Activated CD4-positive, alpha-beta T cell treated with anti-CD3 and anti-CD28 coated beads for 48 hours (primary cell): ENCODE measurements at regions not wholly inside any gene's neighbourhood (a gene's known extent, or its start where the extent isn't known, plus 50 kb on each side); places are given as distances from the start of the nearest gene placed in this dataset.

Source experiments
- DNase-seq: peaks from one replicate; pipeline ENCODE4 v3.0.0-alpha.2; 2020

DNA sequence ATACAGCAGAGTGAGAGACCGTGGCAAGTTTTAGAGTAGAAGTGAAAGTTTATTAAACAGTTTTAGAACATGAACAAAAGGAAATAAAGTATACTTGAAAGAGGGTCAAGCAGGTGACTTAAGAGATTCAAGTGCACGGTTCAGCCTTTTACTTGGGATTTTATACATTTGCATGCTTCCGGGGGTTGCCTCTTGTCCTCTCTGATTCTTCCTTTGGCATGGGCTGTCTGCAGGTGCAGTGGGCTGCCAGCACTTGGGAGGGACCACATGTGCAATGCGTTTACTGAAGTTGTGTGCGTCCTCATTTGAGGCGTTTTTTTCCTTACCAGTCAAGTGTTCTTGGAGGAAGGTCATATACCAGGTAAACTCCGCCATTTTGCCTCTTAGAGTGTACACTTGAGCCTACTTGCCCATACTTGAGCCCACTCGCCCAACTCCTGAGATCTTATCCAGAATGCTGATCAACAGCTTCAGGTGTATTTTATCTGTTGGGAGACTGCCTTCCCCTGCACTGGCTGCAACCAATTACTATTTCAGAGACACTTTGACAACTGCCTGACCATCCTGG, 195.2 kb downstream of the IRX5 start:
- no peak for DNase-seq

DNA sequence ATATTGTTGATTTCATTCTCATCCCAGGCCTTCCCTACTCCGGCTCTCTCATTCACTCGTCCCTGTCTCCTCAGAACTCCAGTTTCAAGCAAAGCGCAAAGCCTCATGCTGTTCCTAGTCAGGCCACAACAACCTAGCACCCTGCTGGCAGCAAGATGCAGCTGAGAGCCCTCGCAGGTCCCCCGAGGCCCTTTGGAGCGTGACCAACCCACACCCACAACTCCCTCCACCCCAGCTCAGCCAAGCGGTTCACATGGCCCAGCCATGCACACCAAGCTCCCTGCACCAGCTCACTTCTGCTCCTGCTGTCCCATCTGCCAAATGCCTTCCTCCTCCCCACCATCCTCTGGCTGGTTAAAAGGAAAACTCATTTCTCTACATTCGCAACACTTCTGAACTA, 195.8 kb downstream of the IRX5 start:
- DNase-seq, result no peak

DNA sequence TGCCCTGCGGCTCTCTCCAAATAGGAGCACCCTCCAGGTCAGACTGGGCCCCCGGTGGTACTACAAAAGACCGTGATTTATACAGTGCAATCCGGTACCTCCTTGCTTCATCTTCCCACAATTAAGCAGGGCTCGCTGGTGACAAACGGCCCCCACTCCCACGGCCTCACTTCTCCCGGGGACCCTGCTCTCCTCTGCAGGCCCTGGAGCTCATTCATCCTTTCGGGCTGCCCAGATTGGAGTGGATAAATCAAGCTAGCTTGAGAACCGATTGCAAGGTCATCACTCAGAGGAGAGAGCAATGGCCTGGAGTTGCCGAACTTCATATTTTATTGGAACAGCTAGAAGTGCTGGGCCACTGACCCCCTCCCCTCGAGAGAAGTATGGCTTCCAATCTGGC, 193.5 kb upstream of the IRX6 start:
- no peak for DNase-seq

DNA sequence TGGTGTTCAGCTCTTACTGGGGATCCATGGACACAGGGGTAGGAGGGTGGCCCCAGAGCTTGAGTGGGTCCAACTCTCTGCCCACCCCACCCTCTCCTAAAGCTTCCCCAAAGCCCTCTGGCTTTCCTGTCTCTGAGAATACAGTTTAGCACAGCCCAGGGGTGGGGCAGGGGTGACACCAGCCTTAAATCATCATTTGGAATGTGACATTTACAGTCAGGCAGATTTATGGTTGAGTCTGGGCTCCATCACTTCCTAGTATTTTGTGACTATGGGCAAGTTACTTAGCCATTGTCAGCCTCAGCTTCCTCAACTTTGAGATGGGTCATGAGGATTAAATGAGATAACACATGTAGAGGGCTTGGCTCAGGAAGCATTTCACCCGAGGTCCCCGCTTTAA, 193.1 kb upstream of the IRX6 start:
- DNase-seq, result no peak

DNA sequence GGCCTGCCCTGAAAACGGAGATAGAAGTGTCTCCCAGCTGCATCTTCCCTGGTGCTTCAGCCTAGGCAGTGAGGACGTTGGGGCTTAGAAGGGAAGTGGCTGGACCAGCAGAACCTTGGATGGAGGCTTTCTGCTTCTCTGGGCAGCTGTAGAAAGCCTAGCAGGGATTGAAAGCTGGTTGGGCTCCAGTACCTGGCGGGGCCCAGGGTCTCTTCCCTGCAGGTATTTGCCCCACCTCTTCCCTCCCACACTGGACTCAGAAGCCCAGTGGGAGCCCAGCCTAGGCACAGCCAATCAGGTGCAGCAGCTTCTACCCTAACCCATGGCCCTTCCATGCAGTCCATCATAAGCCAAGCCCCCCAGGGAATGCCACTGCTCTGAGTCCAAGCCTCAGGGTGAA, 190.3 kb upstream of the IRX6 start:
- no peak for DNase-seq

DNA sequence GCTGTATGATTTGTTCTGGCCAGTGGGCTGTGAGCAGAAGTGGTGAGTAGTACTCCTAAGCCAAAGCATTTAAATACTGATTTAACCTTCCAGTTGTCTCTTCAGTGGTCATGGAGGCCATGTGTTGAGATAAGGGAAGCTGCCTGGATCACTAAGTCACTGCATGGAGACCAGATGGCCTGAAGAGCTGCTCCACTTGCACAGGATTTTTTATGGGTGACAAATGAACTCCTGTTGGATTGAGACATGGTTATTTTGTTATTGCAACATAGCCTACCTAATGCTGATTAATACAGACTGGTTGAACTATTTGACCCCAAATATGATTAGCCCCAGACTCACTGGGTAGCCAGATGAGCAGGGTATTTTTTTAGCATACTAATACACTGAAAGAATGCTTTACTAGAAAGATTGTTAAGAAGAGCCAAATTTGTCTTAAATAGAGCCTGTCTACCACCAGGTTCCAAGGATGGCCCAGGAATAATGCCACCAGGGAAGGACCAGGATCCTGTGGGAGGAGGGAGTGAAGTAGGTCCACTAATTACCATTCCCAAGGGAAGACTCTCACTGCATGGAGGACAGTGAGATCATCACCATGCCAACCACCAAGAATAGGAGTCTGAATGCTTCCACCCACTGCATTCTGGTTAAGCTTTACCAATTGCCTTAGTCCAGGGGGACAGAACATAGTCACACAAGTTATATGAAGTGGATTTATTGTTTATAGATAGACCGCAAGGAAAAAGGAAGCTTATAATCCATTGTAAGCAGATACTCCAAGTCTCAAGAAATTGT, 187.4 kb upstream of the IRX6 start:
- DNase-seq, result no peak

DNA sequence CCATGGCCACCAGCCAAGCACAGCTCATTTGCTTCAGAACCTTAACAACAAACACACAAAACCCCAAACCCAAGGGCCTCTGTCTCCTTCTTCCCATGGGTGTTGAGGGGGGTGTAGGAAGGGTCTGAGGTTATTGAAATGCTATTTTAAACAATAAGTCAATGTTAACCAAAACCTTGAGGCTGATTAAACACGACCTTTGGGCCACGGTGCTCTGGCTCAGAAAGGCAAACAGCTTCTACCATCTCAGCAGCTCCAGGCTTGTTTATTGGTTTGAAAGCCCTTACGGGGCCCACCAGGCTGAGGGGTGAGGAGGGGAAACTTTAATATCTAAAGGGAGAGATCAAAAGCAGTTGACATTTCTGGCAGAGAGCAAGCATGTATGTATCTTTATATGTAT, 185.7 kb upstream of the IRX6 start:
- no peak for DNase-seq

DNA sequence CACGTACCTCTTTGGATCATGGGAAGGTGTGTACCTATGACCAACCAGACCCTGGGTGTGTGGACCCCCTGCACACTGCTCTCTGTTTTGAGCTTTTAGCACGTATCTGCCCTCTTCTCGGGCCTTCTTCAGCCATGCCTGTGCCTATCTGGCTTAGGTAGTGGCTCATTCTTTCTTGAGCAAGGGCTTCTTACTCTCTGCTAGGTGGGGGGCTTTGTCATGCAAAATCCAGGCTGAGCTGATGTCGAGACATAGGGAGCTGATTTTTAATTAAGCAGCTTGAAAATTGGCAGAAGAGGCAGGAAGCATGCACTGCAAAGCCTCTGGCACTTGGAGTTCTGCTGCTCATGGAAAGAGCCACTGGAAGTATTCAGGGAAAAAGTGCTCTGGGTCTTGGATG, 181.6 kb upstream of the IRX6 start:
- no peak for DNase-seq

DNA sequence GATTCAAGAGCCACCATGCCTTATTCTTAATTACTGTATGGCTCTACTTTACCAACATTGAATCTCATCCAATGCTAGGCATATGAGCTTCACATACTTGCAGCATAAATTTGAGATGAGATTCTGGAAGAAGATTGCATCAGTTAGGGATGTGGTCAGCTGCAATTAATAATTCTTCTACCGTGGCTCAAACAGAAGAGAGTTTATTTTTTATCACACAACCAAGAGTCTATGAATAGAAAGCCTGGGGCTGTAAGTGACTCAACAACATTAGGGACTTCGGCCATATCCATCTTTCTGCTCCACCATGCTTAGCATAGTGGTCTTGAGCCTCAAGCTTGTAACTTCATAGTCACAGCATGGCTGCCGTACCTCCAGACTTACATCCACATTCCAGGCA, 179.4 kb upstream of the IRX6 start:
- no peak for DNase-seq

DNA sequence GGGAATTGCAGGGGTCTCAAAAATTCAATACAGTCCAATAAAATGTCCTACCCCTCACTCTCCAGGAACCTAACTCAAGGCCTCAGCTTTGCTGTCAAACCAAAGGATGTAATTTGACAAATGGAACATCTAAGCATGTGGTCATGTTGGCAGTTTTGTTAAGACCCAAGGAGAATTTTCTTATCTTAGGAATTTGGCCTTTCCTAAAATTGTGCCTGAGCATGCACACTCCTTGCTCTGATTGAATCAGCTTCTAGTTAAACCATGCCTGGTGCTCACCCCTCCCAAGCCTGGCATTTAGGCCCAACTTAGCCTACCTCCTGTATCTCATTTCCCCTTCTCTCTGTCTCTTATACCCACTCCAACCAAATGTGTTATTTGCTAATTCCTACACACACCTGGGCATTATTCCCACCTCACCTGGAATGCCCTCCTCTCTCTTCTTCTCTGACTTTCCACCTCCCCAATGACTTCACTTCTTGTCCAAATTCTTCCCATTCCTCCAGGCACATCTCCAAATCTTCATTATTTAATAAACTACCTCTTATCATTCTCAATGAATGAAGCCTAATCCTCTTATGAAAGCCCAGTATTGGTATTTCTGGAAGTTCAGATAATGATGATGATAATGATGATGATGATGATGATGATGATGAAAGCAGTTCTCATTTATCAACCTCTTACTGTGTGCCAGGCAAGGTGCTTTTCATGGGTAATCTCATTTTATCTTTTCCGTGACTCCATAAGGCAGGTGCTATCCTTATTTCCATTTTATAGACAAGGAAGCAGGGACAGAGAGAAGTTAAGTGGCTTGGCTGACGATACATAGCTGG, 178.0 kb upstream of the IRX6 start:
- DNase-seq, result no peak

DNA sequence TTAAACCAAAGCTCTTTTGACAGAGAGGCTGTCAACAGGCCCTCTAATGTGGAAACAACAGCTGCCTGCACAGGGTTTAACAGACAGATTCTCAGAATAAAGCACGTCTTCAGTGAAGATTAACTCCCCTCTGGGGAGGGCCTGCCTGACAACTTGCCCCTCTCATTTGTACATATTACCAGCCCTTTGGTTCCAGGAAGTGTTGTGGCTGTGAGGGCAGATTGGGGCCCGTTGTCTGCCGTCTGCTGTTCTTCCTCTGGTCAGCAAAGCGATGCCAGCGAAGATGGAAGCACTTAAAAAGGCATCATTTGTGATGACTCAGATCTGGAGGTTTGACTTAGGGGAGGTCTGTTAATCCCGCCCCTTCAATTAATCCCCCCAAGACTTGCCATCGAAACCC, 177.0 kb upstream of the IRX6 start:
- no peak for DNase-seq

DNA sequence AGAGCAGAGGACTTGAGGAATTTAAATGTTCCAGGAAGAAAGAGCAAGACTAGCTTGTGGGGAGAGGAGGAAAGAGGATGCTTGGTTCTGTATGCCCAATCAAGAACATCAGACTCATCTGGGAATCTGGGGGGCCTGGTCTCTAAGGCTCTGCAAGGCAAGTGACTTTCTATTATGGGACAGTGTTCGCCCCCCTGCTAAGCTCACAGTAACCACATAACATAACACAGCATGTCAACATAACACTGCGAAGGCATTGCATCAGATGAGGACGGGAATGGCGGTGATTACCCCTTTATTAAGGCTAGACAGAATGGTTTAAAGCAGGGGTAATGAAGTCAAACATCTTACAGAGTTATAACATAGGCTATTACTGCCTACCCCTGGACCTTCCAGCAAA, 176.6 kb upstream of the IRX6 start:
- DNase-seq, result no peak

DNA sequence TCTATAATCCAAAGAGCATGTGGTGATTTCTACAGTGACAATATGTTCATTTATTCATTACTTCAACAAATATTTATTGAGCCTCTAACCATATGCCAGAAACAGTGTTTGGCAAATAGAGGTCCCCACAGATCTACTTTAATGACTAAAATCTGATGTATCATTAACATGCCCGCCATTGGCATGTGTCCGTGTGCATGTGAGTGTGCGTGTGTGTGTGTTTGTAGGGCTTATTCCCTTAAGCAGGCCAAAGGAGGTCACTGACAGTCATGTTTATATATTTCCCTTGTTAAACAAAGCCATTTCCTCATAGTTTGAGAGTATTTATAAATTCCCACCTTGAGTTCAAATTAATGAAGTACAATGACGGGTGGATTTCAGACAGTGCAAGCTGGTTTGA, 174.4 kb upstream of the IRX6 start:
- no peak for DNase-seq

DNA sequence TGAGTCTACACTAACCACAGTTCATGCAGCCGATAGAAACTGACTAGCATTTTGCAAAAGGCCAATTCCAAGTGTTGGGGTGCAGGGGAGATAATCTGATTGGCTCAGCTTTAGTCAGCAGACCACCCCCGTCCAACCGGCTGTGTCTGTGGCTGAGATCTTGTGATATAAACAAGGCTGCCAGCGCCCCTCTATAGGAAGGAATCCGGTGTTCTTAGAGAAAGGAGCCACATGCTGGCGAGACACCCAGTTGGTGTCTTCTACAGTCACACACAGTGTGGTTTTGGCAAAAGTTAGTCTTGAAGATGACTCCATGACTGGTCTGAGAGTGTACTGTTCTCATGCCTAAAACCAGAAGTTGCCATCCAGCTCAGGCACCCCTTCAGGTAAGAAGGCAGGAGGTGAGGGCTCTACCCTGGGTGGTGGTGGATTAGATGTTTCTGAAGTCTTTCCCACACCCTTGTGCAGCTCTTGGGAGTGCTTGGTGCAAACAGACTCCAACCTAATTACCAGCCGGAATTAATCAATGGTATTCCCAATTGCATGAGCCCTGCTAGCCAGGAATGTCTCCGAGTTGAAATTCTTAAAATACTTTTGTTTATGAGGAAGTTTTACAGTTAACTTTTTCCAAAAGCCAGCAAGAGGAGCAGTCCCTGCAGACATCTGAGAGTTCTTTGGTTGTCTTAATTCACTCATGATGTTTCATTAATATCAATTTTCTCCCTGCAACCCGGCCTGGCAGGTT, 172.3 kb upstream of the IRX6 start:
- DNase-seq, result no peak

DNA sequence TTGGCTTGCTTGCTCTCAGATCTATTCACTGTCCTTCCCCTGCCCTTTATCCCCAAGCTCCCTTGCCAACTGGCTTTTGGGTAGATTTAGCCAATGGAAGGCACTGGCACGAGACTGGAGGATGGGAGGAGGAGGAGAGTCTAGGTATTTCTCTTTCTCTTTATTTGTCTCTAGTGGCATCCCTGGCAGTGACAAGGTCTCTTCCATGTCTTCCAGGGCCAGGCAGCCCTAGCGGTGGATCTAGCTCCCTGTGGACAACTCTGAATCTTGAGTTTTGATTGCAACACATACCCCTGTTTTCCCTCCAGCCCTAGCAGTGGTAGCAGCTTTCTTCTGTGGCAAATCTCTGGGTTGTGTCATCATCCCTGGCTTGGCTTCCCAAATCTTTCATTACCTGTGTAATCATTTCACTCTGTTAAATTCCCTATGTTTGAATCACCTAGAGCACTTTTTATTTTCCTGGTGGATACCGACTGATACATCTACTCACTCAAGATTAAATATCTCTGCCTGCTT, 171.1 kb upstream of the IRX6 start:
- DNase-seq, result no peak

DNA sequence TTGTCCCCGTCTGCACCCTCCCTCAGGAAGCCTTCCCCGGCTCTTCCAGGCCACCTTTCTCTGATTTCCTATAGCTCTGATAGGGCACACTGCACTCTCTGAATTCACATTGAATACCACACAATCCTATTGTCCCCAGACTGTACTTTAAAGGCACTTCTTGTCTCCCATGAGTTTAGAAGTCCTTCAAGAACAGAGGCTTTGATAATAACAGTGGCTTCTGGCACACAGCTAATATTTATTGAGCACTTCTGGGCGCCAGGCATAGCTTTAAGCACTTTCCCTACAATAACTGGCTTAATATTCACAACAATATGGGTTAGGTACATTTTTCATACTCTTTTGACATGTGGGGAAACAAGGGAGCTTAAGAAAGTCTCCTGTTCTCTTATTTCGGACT, 169.7 kb upstream of the IRX6 start:
- no peak for DNase-seq

DNA sequence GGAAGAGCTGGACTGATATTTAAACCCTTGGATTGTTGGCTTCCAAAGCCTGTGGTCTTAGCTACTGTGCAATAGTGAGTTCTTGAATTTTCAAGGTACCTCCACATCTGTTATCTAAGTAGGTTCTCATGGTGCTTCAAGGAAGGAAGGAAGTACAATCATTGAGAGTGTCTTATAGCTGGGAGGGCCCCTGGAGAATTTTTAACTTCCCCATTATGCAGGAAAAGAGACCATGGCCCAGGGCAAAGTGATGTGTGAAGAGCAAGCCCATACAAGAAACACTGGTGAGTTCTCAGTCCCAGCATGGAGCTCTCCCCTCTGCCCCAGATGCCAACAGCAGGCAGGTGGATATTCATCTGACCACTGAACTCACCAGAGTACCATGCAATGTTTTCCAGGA, 169.0 kb upstream of the IRX6 start:
- no peak for DNase-seq

DNA sequence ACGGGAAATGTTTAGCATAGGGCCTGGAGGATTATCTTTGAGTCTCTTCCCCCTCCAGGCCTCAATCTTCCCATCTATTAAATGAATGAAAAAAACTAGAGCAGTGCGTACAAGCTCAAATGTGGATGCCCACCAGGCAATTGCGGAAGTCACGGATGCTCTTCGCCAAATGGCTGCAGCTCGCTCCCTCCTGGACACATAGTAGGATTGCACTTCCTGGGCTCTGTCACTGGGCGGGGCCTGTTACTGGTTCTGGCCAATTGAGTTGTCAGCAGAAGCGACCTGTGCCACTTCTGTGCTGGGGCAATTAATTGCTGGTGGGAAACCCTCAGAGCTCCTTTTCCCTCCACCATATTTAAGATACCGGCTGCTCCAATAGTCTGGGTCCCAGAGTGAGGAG, 168.2 kb upstream of the IRX6 start:
- DNase-seq, result no peak

DNA sequence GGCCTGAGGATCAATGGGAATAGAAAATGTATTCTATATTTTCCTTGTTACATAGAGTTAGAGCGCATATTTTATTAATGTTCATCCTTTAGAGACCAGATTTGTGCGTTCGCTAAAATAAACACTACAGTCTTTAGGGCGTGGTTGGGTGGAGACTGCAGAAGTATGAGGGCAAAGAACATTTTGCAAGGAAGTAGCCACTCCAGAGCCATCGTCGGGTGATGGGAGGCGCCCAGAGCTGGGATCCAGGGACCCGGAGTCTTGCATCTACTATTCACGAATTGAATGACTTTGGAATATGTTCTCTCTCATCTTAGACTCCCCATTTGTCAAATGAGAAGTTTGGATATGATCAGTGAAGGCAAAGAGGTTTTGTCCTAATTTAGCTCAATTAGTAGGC, 154.2 kb upstream of the IRX6 start:
- DNase-seq, result no peak

DNA sequence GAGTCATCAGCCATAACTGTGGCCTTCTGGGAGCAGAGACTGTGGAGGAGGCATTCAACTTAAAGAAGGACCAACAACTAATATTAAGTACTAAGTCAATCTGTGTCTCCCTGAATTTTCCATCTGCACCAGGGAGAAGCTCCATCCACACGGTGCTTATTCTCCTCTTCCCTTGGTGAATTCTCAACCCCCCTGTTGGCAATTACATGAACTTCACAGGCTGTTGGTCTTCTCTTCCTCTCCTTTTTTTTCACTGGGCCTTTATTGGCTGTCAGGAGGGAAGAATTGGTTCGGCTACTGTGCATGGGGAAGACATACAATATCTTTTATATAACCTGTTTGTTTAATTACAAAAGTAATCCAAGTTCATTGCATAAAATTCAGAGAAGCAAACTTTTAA, 152.8 kb upstream of the IRX6 start:
- DNase-seq, result no peak

DNA sequence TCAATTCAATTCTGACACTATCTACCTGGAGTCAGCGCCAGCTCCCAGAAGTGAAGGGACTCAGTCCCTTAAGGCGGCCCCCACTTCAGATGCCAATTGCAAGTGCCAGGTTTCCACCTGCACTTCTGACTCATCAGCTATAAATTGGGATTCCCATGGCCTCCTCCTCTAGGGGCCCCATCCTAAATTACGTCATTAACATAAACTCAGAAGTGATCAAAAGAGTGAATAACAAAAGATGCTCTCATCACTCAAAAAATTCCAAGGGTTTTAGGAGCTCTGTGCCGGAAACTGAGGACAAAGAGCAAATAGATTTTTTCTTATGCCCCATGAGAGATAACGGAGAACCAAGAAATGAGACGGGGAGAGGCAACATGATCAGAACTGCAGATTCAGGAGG, 148.6 kb upstream of the IRX6 start:
- DNase-seq, result no peak

DNA sequence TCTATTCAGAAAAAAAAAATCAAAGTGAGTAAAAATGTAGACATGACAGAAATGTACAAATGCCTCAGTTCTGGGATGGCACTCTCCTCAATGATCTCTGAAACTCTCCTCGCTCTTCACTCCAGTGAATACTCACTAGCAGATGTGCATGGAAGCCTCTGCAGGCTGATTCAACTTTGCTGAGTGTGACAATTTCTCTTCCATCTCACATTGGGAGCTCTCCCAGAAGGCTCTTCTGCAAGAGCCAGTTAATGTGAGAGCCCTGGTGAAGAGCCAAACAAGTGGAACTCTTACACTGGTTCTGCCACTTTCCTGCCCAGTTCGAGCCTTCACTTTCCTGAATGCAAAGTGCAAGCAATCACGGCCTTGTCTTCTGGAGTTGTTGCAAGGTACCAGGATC, 147.1 kb upstream of the IRX6 start:
- DNase-seq, result no peak

DNA sequence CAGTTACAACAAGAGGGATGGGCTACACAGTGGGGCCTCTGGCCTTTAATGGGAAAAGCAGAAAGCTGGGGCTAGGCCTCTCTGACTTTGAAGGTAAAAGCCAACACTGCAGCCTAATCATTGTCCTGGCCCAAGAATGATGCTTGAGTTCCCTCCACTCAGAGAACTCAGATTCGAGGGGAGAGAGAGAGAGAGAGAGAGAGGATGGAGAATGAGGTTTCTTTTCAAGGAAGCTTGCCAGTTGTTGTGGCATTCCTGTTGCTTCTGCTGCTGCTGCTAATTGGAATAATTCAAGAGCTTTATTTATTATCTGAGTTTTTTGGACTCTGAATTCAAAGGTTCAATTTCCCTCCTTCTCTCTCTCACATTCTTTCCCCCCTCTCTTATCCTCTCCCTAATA, 144.6 kb upstream of the IRX6 start:
- no peak for DNase-seq
